ENCODE measurements at regions not wholly inside any gene's neighbourhood (a gene's known extent, or its start where the extent isn't known, plus 50 kb on each side); places are given as distances from the start of the nearest gene placed in this dataset.

DNA sequence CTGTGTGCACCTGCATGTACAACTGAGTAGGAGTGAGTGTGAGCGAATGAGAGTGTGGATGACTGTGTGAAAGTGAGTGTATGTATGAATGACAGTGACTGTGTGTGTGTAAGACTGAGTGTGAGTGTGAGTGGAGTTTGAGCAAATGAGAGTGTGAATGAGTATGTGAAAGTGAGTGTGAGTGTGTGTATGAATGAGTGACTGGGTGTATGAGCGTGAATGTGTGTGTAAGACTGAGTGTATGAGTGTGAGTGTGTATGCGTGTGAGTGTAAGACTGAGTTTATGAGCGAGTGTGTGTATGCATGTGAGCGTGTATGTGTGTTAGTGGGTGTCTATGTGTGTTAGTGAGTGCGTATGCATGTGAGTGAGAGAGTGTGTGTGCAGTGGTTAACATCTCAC is 220.8 kb downstream of the QKI start:
- DNase-seq (ENCODE audit: low read depth): no peak
- TF ChIP-seq, protein P1, sequence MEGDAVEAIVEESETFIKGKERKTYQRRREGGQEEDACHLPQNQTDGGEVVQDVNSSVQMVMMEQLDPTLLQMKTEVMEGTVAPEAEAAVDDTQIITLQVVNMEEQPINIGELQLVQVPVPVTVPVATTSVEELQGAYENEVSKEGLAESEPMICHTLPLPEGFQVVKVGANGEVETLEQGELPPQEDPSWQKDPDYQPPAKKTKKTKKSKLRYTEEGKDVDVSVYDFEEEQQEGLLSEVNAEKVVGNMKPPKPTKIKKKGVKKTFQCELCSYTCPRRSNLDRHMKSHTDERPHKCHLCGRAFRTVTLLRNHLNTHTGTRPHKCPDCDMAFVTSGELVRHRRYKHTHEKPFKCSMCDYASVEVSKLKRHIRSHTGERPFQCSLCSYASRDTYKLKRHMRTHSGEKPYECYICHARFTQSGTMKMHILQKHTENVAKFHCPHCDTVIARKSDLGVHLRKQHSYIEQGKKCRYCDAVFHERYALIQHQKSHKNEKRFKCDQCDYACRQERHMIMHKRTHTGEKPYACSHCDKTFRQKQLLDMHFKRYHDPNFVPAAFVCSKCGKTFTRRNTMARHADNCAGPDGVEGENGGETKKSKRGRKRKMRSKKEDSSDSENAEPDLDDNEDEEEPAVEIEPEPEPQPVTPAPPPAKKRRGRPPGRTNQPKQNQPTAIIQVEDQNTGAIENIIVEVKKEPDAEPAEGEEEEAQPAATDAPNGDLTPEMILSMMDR (IDR thresholded peaks at IDR 0.05; ENCODE audit: insufficient read depth, low read depth, low read length, missing control alignments): no peak
- no peak overlapping the region for H3K4me3 ChIP-seq (ENCODE audit: low read depth, low read length)

DNA sequence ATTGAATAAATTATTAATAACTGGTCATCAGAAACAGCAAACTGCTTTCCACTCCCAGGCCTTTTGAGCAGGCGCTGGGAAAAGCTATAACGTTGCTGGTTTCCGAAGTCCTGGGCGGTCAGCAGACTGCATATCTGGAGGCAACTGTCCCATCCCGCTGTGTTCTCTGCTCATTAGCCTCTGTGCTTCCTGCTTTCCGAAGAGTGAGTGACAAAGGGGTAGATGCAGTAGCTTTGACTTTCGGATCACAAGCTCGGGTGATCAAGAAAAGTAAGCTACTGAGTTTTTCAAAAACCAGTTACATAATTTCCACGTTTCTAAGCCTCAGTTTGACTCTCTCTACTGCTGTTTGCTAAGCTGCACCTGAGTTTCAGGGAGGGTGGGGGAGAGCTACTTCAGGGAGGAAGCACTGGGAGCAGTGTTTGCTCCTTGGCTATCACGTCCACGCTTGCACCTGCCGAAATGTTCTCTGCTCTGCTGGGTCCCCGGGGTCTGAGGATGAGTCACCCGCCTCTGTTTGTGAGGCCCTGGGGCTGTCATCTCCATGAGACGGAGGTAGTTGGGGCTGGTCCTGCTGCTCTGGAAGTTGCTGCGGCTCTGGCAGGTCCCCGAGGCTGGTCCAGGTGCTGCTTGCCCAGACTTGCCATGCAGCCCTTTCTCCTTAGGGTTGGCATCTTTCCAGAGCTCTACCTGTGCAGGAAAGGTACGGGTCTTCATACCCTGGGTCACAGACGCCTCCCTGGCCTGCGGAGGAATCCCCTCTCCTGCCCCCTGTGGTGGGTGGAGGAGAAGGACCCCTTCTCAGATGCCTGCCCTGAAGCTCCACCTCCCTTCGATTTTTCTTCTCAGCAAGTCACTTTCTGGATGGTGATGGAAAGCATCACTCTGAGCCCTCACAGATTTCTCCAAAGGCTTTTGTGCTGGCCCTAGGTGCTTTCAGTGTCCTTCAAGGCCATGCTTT is 220.0 kb downstream of the QKI start:
- TF ChIP-seq, protein P1 (IDR thresholded peaks at IDR 0.05; ENCODE audit: insufficient read depth, low read depth, low read length, missing control alignments): no peak
- no peak for DNase-seq (ENCODE audit: low read depth)
- no peak overlapping the region for H3K4me3 ChIP-seq (ENCODE audit: low read depth, low read length)

DNA sequence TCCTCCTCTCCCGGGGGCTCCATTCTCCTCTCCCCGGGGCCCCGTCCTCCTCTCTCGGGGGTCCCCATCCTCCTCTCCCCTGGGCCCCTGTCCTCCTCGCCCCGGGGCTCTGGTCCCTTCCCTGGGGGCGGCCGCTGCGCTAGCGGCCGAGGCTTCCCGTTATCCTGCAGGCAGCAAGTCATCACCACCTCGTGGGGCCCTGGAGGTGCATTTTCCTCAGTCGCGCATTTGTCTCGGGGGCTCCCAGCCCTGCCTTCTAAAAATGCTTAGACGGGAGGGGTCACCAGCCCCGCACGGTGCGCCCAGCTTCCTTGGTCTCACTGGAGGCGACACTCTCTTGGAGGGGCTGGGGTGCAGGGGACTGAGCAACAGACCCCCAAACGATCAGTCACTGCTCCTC is 216.5 kb downstream of the QKI start:
- TF ChIP-seq, protein P1 (IDR thresholded peaks at IDR 0.05; ENCODE audit: insufficient read depth, low read depth, low read length, missing control alignments): no peak
- no peak for DNase-seq (ENCODE audit: low read depth)
- H3K4me3 ChIP-seq (ENCODE audit: low read depth, low read length): no peak overlapping the region

DNA sequence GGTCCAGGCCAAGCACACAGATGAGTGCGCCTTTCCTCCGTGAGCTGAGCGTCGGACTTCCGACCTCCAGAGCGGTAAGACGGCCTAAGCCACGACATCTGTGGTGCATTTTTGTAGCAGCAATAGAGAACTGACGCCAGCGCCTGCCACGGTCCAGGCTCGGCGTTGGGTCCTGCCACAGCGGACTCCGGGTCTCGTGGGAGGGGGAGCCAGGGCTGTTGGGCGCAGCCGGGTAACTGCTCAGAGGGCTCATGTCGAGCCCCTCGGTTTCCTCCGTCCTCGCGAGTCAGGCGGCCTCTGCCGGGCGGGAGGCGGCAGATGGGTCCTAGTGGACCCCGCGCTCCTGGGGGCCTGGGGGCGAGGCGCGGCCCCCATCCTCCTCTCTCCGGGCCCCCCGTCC is 216.1 kb downstream of the QKI start:
- no peak for DNase-seq (ENCODE audit: low read depth)
- TF ChIP-seq, protein P1 (IDR thresholded peaks at IDR 0.05; ENCODE audit: insufficient read depth, low read depth, low read length, missing control alignments): no peak
- H3K4me3 ChIP-seq (ENCODE audit: low read depth, low read length): no peak overlapping the region

DNA sequence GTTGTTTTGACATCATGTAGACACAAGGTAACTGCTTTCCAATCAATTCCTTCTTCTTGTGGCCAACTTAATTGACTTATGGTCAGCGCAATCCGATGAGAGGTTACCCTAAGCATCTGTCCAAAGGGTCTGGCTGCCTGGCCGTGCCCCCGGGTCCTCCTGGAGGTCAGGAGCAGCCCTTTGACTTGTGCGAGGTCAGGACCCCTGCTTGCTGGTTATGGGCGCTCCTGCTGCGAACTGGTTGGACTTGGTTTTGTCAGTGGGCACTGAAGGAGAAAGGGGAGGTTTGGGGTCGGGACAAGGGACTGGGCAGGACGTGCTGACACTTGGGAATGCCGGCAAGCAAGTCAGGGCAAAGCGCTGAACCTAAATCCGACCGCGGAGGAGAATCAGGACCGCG is 215.6 kb downstream of the QKI start:
- DNase-seq (ENCODE audit: low read depth): no peak

More for the DNA sequence above, 215.6 kb downstream of the QKI start:
- TF ChIP-seq, protein P1 (IDR thresholded peaks at IDR 0.05; ENCODE audit: insufficient read depth, low read depth, low read length, missing control alignments): no peak
- no peak overlapping the region for H3K4me3 ChIP-seq (ENCODE audit: low read depth, low read length)
